Endothelial cell (in vitro differentiated cells): ENCODE measurements at regions not wholly inside any gene's neighbourhood (a gene's known extent, or its start where the extent isn't known, plus 50 kb on each side); places are given as distances from the start of the nearest gene placed in this dataset.

Experiments used
- DNase-seq: peaks from one replicate; pipeline ENCODE4 v3.0.0; 2021; ENCODE audit warnings: low spot score
- H3K27ac Mint-ChIP-seq: one replicate; pipeline ENCODE4 v1.8.0; 2021; ENCODE audit warnings: mixed read lengths, inconsistent platforms; ENCODE audit not compliant: unreplicated experiment
- H3K27me3 Mint-ChIP-seq: one replicate; pipeline ENCODE4 v1.8.0; 2021; ENCODE audit warnings: mild to moderate bottlenecking, moderate library complexity, mixed read lengths, inconsistent platforms; ENCODE audit not compliant: unreplicated experiment
- H3K36me3 Mint-ChIP-seq: one replicate; pipeline ENCODE4 v1.8.0; 2021; ENCODE audit warnings: mild to moderate bottlenecking, low read depth, mixed read lengths, inconsistent platforms; ENCODE audit not compliant: unreplicated experiment
- H3K4me1 Mint-ChIP-seq: one replicate; pipeline ENCODE4 v1.8.0; 2021; ENCODE audit warnings: mild to moderate bottlenecking, mixed read lengths, inconsistent platforms; ENCODE audit not compliant: unreplicated experiment
- H3K4me3 Mint-ChIP-seq: one replicate; pipeline ENCODE4 v1.8.0; 2021; ENCODE audit warnings: mild to moderate bottlenecking, mixed read lengths, inconsistent platforms; ENCODE audit not compliant: unreplicated experiment
- H3K9me3 Mint-ChIP-seq: one replicate; pipeline ENCODE4 v1.8.0; 2021; ENCODE audit warnings: mixed read lengths, inconsistent platforms; ENCODE audit not compliant: unreplicated experiment
- CTCF ChIP-seq: fragments of 200-600 bp; sonication (generic); IDR thresholded peaks from one replicate; pipeline ENCODE4 v1.5.0; 2021; ENCODE audit warnings: antibody characterized with exemption; ENCODE audit not compliant: unreplicated experiment

DNA sequence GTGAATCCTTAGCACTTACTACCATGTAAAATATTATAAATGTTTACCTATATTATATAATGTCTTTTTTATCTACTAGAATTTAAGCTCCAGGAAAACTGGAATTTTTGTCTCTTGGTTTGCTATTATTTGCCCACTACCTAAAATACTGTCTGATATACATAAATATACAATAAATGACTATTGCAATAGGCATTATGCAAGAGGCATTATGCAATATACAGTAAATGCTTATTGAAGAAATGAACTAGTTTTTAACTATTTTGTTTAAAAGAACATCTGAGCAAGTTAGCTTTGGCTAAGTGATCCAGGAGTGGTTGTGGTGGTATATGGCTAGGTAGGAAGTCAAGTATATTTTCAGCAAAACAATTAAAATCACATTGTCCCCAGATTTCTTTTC is 640.2 kb upstream of the PKN2 start:
- H3K9me3 Mint-ChIP-seq, result no peaks in the 10 kb centered on the region
- H3K36me3 Mint-ChIP-seq, result no peaks in the 10 kb centered on the region

GRCh38 chr1:88052167-88052566 is 631.9 kb upstream of the PKN2 start:
- Mint-ChIP-seq H3K4me3 (no peak overlapping the region), H3K4me1 (peaks cover 12% of the 10 kb centered on the region), H3K36me3 (no peaks in the 10 kb centered on the region), H3K27me3 (peaks cover 3% of the 10 kb centered on the region), H3K27ac (no peak overlapping the region), H3K9me3 (no peaks in the 10 kb centered on the region)
- DNase-seq, result no peak
- no peak for TF ChIP-seq CTCF

More for the DNA sequence above, 640.2 kb upstream of the PKN2 start:
- Mint-ChIP-seq H3K4me3 (no peak overlapping the region), H3K27me3 (no peaks in the 10 kb centered on the region), H3K27ac (no peak overlapping the region), H3K4me1 (peaks cover 10% of the 10 kb centered on the region)
- no peak for DNase-seq
- TF ChIP-seq CTCF, result no peak

DNA sequence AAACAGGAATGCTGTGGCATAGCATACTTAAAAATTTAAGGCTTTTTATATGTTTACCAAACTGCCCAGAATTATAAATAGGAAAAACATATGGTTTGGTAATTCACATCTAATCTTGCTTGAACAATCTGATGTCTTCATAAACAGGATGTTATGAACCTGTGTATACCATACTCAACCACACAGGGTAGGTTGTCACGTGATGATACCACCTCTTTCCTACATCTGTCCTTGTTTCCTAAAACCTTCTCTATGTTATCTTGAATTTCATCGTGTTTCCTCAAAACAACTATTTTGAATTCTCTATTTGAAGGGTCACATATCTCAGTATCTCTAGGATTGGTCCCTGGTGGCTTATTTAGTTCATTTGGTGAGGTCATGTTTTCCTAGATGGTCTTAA is 631.0 kb upstream of the PKN2 start:
- TF ChIP-seq CTCF, result no peak
- Mint-ChIP-seq H3K4me1 (peaks cover 20% of the 10 kb centered on the region), H3K4me3 (no peak overlapping the region), H3K36me3 (no peaks in the 10 kb centered on the region), H3K9me3 (no peaks in the 10 kb centered on the region), H3K27me3 (peaks cover 3% of the 10 kb centered on the region), H3K27ac (no peak overlapping the region)
- no peak for DNase-seq

DNA sequence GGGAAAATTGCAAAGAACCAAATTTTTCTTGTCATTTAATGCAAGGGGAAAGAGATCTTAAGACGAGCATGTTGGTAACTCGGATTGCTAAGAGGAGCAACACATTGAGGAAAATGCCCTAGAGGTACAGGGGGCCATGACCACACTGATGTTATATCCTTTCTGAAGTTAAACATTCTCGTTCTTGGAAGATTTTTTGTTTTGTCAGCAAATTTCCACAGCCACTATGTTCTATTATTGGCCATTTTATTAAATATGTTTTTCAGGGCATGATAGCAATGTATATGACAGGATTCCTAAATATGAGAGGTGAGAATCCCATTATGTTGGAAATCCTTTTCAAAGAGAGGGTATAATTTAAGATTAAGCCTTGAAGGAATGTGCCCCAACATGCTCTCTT is 627.2 kb upstream of the PKN2 start:
- H3K27me3 Mint-ChIP-seq, result peaks cover 2% of the 10 kb centered on the region
- H3K27ac Mint-ChIP-seq, result no peak overlapping the region
- peaks cover 27% of the 10 kb centered on the region for H3K4me1 Mint-ChIP-seq
- no peak for DNase-seq
- no peaks in the 10 kb centered on the region for H3K9me3 Mint-ChIP-seq
- no peak overlapping the region for H3K4me3 Mint-ChIP-seq
- H3K36me3 Mint-ChIP-seq, result no peaks in the 10 kb centered on the region
- no peak for TF ChIP-seq CTCF

DNA sequence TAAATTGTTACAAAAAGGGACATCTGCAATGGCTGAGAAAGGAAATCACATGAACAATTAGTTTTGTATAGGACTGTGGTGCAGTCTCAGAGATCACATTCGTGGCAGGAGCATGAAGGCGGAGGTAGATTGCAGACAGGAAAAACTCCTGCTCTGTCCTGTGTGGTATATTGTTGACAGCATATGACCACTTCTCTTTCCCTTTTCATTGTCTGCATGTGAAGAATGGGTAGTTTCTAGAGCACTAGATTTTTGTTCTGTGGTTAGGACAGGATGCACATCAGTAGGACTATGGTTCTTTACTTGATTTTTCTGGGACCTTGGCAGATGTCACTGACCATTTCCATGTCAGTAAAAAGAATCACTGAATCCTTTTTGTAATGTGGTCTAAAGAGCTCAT is 625.9 kb upstream of the PKN2 start:
- H3K27me3 Mint-ChIP-seq, result peaks cover 2% of the 10 kb centered on the region
- H3K4me3 Mint-ChIP-seq, result no peak overlapping the region
- H3K9me3 Mint-ChIP-seq, result no peaks in the 10 kb centered on the region
- no peak overlapping the region for H3K27ac Mint-ChIP-seq
- no peak for DNase-seq
- peaks cover 20% of the 10 kb centered on the region for H3K4me1 Mint-ChIP-seq
- H3K36me3 Mint-ChIP-seq, result no peaks in the 10 kb centered on the region
- TF ChIP-seq CTCF, result no peak
